AML-193 (cell line): ENCODE measurements at regions not wholly inside any gene's neighbourhood (a gene's known extent, or its start where the extent isn't known, plus 50 kb on each side); places are given as distances from the start of the nearest gene placed in this dataset.
"Not testable (repeated sequence)": the region's sequence is repeated elsewhere in the genome, so short reads cannot be mapped to it uniquely, and the experiment has no call there.

Experiments
- DNase-seq, 2 experiments: peaks; one replicate each; lab custom pipeline; 2025; lab: John Stamatoyannopoulos, UW

DNA sequence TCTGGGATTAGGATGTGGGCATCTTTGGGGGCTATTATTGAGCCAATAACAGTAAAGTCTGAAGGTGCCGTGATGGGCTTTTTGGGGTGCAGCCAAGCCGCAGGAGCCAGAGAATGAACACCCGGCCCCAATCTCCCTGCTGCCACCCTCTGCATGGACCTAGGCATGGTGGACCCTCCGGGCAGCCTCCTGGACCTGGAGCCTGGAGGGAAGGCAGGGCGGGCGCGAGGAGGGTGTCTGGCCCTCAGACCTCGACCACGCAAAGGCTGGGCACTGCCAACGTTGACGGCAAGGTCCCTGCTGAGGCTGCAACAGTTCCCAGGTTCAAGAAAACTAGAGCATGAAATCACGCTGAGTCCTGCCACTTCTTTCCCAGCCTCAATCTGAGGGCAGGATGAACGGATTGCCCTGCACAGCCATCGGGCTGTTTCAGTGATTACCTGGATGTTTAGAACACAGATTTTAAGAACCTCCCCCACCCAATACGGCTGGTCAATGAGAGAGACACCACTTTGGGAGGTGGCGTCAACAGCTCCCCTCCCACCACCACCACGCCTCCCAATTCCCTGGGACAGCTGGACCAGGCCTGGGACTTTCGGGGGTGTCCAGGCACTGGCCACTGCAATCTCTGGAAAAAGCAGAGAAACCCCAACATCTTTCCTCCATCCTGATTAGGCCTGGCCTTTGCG is 147.4 kb downstream of the NPIPB11 start:
- DNase-seq: not testable (repeated sequence)

DNA sequence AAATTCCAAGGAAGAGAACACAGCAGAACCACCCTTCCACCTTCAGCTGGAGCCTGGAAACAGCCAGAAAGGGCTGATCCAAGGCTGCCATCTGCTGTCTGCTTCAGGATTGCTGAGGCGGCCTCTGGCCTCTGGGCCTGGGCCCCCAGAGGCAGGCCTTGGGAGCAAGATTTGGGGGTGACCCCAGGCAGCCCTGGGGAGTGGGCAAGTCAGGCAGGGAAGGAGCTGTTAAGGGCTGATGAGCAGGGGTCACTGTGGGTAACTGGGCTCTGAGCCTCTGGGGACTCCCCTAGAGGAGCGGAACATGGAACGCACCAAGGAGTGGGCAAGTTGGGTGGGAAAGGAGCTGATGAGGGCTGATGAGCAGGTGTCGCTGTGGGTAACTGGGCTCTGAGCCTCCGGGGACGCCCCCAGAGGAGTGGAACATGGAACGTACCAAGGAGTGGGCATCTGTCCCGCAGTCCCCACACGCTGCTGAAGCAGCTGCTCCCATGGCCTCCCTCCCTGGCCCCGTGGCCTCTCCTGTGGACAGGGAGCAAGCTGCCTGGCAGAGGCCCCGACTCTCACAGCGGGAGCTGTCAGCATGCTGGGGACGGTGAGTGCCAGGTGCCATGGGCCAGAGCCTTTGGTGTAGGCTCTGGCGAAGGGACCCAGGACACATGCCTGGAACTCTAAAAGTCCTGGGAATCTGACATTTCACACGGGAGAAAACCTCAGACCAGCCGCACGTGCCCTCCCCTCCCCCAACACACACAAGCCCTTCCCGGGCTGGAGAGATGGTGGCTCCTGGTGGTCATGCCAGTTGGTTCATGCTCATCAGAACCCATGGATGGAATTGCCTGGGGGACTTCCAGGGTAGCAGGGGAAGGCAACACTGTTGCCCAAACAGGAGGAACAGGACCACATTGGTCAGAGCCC is 148.8 kb downstream of the NPIPB11 start:
- not testable (repeated sequence) for DNase-seq

DNA sequence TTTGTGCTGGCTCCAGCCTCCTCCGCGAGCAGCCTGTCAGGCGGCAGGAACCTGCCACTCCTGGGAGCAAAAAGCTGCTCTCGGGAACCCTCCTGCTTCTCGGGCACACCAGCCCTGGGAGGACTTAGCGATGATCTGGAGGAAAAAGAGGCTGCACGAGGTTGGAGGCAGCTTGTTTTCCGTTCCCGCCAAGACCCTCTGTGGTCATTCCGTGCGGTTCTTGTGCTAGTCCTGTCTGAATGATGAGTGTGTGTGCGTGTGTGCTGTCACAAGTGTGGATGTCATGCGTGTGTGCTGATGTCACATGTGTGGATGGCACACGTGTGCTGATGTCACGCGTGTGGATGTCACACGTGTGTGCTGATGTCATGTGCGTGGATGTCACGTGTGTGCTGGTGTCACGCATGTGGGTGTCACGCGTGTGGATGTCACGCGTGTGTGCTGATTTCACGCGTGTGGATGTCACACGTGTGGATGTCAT is 150.0 kb downstream of the NPIPB11 start:
- no peak for DNase-seq

DNA sequence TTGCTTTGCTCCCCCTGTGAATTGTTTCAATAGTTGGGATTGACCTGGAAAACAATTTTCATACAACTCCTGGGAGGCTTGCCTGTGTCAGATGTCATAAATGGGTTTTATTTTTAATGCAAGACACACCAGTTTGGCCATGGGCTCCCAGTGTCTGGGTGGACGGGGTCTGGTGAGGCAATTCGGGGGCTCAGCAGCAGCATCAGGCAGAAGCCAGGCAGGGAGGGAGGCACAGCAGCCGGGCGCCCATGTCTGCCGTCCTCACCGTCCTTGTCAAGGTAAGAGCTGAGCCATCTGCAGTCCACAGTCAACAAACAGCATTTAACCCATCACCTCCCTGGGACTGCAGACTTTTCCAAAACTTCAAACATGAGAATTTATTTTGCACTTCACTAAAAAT is 150.6 kb downstream of the NPIPB11 start:
- not testable (repeated sequence) for DNase-seq

GRCh38 chr16:29255496-29255796 is 151.1 kb downstream of the NPIPB11 start:
- DNase-seq: not testable (repeated sequence)

GRCh38 chr16:29254676-29255495 is 151.6 kb downstream of the NPIPB11 start:
- no peak for DNase-seq

GRCh38 chr16:29253716-29254590 is 152.6 kb downstream of the NPIPB11 start:
- DNase-seq: not testable (repeated sequence)

DNA sequence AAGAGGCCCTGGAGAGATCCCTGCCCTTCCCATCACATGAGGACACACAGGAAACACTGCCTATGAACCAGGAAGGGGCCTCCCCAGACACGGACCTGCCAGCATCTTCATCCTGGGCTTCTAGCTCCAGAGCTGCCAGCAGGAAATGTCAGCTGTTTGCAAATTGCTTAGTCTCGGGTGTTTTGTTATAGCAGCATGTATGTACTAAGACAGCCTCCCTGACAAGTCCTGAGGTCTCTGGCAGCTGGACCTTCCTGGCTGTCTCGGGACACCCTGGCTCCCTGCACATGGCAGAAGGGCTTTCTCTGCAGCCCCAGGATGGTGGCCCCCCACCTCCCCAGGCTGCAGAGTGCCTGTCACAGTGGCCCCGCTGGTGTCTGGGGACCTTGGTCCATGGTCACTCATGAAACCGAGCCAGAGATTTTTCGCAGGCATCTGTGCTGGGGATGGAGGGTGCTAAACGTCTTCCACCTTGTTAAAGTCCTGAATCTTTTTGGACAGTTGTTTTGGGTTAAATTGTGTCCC is 153.4 kb downstream of the NPIPB11 start:
- DNase-seq: not testable (repeated sequence)

DNA sequence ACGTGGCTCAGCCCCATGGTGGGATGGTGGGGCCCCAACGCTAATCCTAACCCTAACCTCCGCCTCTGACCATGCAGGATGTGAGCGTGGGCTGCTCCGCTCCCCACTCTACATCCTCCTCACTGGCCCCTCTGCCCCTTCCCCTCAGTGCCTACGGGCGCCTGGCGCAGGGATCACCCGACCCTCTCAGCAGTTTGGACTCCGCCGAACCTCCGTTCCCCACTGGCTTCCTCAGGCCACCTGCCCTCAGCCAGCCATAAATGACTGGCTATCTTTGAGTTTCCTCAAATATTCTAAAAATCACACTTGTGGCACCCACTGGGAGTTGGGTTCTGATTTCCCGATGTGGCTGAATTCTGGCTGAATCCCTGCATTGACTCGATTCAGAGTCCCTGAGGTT is 154.2 kb downstream of the NPIPB11 start:
- not testable (repeated sequence) for DNase-seq

DNA sequence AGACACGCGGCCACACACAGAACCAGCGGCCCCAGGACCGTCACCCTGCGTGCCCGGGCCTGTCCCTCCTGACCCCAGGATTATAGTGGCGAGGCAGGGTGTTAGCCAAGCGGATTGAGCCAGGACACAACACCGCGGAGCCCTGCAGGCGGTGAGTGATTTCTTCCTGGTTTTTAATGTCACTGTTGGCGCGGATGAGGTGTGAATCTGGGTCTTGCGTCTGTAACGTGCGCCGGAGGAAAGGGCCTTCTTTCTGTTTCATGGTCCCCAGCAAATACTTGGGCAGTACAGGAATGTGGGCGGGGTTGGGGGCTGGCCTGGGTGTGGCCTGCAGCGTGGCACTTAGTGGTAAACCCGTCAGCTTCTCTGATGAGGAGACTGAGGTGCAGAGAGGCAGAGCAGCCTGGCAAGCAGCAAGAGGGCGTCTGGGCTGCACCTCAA is 154.9 kb downstream of the NPIPB11 start:
- DNase-seq: not testable (repeated sequence)

DNA sequence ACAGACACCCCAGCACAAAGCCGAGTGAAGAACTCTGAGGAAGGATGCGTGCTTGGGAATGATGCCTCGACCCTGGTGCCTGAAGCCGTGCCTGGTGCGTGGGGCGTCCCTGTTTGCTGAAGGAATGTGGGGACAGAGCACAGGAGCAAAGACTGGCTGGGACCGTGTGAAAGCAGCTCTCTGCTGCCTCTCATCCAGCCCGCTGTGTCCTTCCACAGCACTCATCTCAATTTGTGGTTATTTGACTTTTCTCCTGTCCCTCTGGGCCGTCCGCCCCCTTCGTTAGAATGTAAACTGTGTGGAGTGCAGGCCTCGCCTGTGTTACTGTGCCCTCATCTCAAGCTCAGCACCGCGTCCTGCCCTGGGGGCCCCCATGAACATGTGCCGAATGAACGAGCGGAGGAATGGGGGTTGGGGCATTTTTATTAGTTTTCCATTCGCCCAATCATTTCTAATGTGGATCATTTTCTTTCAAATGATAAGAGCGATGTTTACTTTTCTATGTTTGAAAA is 155.5 kb downstream of the NPIPB11 start:
- DNase-seq: not testable (repeated sequence)

GRCh38 chr16:29250469-29250868 is 156.0 kb downstream of the NPIPB11 start:
- not testable (repeated sequence) for DNase-seq

GRCh38 chr16:29248940-29249318 is 157.6 kb downstream of the NPIPB11 start:
- DNase-seq: not testable (repeated sequence)

DNA sequence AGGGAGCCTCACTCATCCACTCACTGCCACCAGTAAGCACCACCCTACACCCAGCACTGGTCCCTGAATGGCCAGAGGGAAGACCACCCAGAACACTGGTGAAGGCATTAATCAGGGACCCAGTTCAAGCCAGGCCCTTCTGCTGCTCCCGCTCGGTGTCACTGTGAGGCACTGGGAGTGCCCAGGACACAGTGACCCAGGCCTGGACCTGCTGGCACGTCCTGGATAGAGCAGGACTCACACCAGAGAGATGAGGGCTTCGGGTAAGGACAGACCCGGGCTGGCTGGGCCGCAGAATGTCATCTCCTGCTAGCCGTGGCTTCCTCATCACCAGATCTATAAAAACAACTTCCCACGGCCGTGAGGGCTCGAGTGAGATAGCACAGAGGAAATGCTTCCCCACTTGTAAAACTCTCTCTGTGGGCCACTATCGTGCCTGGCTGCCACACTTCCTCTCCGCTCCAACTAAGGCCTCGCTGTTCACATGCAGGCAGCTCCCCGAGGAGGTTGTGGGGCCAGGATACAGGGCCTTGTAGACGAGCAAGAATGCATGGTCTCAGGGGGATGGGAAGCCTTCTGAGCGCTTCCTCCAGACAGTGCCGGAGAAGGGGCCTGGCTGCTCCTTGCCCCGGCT is 158.1 kb downstream of the NPIPB11 start:
- not testable (repeated sequence) for DNase-seq

GRCh38 chr16:29246091-29246490 is 160.4 kb downstream of the NPIPB11 start:
- not testable (repeated sequence) for DNase-seq

GRCh38 chr16:29237971-29238370 is 168.5 kb downstream of the NPIPB11 start:
- no peak for DNase-seq

DNA sequence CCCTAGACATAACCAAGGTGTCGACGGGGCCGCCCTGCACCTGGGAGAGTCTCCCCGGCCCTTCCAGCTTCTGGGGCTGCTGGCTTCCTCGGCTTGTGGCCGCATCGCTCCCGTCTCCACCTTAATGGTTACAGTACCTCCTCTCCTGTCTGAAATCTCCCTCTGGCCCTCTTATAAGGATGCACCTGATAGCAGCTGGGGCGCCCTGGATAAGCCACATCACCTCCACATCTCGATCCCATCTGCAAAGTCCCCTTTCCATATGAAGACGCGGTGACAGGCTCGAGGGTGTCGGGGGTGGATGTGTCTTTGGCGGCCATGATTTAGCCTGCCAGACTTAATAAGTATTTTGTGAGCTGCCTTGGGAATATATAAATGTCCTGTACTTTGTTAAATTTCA is 169.0 kb downstream of the NPIPB11 start:
- DNase-seq: not testable (repeated sequence)

DNA sequence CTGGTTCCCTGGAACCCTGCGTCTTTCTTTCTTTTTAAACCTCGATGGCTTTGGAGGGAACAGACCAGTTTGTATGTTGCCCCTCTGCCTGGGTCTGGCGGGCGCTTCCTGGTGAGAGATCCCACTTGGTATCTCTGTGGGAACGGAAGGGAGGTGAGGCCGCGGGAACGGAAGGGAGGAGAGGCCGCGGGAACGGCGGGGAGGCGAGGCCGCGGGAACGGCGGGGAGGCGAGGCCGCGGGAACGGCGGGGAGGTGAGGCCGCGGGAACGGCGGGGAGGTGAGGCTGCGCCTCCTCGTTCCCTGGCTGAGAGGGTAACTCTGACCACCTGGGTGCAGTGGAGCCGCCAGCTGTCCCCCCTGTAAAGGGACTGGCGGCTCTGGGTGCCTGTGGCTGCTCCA is 169.5 kb downstream of the NPIPB11 start:
- not testable (repeated sequence) for DNase-seq

DNA sequence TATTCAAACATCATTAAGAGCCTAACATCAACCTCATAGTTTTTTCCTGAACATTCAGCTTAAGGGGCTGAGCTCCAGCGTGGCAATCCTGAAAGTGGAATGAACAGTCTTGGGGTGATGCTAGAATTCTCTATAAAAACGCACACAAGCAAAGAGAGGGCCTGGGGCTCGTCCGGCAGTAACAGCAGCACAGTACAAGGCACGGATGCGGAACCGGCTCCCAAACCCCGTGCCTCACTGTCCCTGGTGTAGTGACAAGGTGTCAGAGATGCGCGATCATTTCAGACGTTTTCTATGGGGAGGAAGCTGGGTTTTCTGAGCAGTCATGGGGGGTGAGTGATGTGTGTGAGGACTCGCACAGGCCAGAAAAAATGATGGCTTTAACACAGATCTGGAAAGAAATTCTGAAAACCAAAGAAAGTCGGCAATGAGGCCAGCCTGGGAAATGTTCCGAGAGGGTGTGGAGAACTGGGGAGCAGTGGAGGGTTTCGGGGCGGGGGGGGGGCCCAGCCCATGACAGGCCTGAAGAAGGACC is 170.6 kb downstream of the NPIPB11 start:
- DNase-seq: not testable (repeated sequence)
